Natural killer cell (primary cell): ENCODE measurements at regions not wholly inside any gene's neighbourhood (a gene's known extent, or its start where the extent isn't known, plus 50 kb on each side); places are given as distances from the start of the nearest gene placed in this dataset.
A peak's percentile ranks its signal among the peaks of the same experiment; 100 is the strongest.

Source experiments
- ATAC-seq, 3 donors: fragments of 150-1000 bp in 2 of 3; fragments of 200-7000 bp in 1 of 3; cut with Tn5 transposase; 1 replicate in 1 of 3; 2 replicates in 2 of 3; pipeline ENCODE4 v1.10.0; 2021; ENCODE audit warnings: mild to moderate bottlenecking in 2 of 3, moderate library complexity in 2 of 3
- DNase-seq, 2 donors: peaks; one replicate each; pipeline versions ENCODE4 v3.0.0 to v3.0.0-alpha.2; 2013 to 2021; ENCODE audit warnings: mixed read lengths in 1 of 2
- H3K27ac ChIP-seq: one replicate; pipeline ENCODE4 v1.5.1; 2013; ENCODE audit warnings: mild to moderate bottlenecking, low read length
- H3K27me3 ChIP-seq: one replicate; pipeline ENCODE4 v1.6.1; 2013; ENCODE audit warnings: low read length; ENCODE audit not compliant: control insufficient read depth, insufficient read depth
- H3K36me3 ChIP-seq: one replicate; pipeline ENCODE4 v1.6.1; 2013; ENCODE audit warnings: low read length; ENCODE audit not compliant: control insufficient read depth, insufficient read depth
- H3K4me1 ChIP-seq: one replicate; pipeline ENCODE4 v1.6.1; 2013; ENCODE audit warnings: low read length; ENCODE audit not compliant: control insufficient read depth, insufficient read depth
- H3K4me3 ChIP-seq: one replicate; pipeline ENCODE4 v1.5.1; 2013; ENCODE audit warnings: low read length
- H3K9me3 ChIP-seq: one replicate; pipeline ENCODE4 v1.6.1; 2013; ENCODE audit warnings: low read length; ENCODE audit not compliant: control insufficient read depth, insufficient read depth
- H3K27ac Mint-ChIP-seq, 2 donors: one replicate each; pipeline ENCODE4 v1.8.0; 2022; ENCODE audit warnings: mild to moderate bottlenecking in 2 of 2, mixed read lengths in 2 of 2, moderate library complexity in 1 of 2
- H3K27me3 Mint-ChIP-seq, 2 donors: one replicate each; pipeline ENCODE4 v1.8.0; 2022; ENCODE audit warnings: low read depth in 2 of 2, mixed read lengths in 2 of 2
- H3K36me3 Mint-ChIP-seq: one replicate; pipeline ENCODE4 v1.8.0; 2022; ENCODE audit warnings: mixed read lengths
- H3K4me1 Mint-ChIP-seq, 2 donors: one replicate each; pipeline ENCODE4 v1.8.0; 2022; ENCODE audit warnings: mixed read lengths in 2 of 2
- H3K4me3 Mint-ChIP-seq: one replicate; pipeline ENCODE4 v1.8.0; 2022; ENCODE audit warnings: mild to moderate bottlenecking, moderate library complexity, mixed read lengths
- H3K9me3 Mint-ChIP-seq, 2 donors: one replicate each; pipeline ENCODE4 v1.8.0; 2022; ENCODE audit warnings: mixed read lengths in 2 of 2
- WGBS: methylation state at CpG from one replicate; pipeline ENCODE4 v1.1.7; 2013; ENCODE audit warnings: missing lambda C conversion rate; ENCODE audit not compliant: insufficient coverage; 5-methylcytosine and 5-hydroxymethylcytosine counted together
- intact Hi-C: fragments of 100-400 bp; cut with micrococcal nuclease; formaldehyde crosslinking; loops from one replicate; pipeline ENCODE4 v1.14.2; 2022
- TF ChIP-seq, protein P1 (sequence below): fragments of 200-600 bp; IDR thresholded peaks from one replicate; pipeline ENCODE4 v1.8.0; 2022; ENCODE audit warnings: antibody characterized with exemption

DNA sequence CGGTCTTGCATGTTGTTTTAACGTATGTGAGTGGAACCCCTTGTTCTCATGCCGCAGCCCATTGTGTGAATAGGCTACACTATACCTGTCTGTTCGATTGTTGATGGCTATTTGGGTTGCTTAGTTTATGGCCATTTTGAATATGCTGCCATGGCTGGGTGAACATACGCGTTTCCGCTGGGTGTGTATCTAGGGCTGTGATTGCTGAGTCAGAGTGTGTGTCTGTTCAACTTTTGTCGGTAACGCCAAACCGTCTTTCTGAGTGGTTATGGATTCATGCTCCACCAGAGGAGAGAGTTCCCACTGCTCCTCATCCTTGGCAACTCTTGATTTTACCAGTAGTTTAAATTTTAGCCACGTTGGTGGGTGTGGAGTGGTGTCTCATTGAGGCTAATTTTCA lies 77.0 kb downstream of the METRNL start:
- Mint-ChIP-seq H3K36me3 (no peaks in the 10 kb centered on the region), H3K27me3 (peaks cover 12 to 24% of the 10 kb centered on the region in 2 donors), H3K4me1 (peaks cover 0 to 22% of the 10 kb centered on the region in 2 donors), H3K4me3 (no peak overlapping the region), H3K9me3 (no peaks in the 10 kb centered on the region), H3K27ac (peak overlapping the region in 1 of 2 donors; percentile 70)
- H3K27ac ChIP-seq, result no peak overlapping the region
- H3K4me3 ChIP-seq, result no peak overlapping the region
- DNase-seq (no peak), ATAC-seq (no peak)
- TF ChIP-seq, protein P1, sequence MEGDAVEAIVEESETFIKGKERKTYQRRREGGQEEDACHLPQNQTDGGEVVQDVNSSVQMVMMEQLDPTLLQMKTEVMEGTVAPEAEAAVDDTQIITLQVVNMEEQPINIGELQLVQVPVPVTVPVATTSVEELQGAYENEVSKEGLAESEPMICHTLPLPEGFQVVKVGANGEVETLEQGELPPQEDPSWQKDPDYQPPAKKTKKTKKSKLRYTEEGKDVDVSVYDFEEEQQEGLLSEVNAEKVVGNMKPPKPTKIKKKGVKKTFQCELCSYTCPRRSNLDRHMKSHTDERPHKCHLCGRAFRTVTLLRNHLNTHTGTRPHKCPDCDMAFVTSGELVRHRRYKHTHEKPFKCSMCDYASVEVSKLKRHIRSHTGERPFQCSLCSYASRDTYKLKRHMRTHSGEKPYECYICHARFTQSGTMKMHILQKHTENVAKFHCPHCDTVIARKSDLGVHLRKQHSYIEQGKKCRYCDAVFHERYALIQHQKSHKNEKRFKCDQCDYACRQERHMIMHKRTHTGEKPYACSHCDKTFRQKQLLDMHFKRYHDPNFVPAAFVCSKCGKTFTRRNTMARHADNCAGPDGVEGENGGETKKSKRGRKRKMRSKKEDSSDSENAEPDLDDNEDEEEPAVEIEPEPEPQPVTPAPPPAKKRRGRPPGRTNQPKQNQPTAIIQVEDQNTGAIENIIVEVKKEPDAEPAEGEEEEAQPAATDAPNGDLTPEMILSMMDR, result no peak
- intact Hi-C loops, result no loop called here
- 98% methylated on average over 10 of the region's 11 CpGs for WGBS
- peaks cover 23% of the 10 kb centered on the region for H3K4me1 ChIP-seq
- H3K9me3 ChIP-seq, result no peaks in the 10 kb centered on the region
- H3K27me3 ChIP-seq, result no peaks in the 10 kb centered on the region
- no peaks in the 10 kb centered on the region for H3K36me3 ChIP-seq

DNA sequence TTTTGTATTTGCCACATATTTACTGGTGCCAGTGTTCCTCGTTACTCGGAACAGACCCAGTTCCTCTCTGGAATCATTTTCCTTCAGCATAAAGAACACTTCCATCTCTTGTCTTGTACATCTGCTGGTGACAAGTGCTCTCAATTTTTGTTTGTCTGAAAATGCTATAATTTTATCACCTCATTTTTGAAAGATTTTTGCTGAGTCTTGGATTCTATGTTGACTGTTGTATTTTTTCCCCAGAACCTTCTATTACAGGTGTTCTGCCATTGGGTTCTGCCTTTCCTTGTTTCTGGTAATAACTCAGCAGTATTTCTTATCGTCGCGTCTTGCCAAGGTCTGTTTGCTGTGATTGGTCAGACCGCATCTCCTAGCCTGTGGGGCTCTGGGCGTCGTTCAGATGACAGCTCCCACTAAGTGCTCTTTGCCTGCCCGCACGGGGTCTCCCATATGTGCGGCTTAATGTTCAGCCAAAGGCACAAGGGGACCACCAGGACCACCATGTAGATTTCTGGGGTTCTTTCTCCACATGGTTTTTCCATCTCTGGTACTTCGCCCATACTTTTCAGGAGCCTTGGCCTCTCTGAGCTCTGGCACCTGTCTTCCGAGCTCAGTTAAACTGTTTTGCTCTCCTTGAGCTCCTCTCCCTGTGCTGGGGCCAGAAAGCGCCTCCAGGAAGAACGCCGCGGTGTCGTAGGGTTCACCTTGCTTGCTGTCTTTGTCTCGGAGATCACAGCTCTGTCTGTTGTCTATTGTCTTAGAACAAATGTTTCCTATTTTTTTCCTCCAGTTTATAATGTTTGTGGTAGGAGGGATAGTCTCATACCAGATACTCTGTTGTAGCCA lies 80.0 kb downstream of the METRNL start:
- DNase-seq, result peak in 1 of 2 donors; percentile 4
- peaks cover 21 to 29% of the 10 kb centered on the region in 2 donors for H3K27me3 Mint-ChIP-seq
- H3K9me3 ChIP-seq, result no peaks in the 10 kb centered on the region

DNA sequence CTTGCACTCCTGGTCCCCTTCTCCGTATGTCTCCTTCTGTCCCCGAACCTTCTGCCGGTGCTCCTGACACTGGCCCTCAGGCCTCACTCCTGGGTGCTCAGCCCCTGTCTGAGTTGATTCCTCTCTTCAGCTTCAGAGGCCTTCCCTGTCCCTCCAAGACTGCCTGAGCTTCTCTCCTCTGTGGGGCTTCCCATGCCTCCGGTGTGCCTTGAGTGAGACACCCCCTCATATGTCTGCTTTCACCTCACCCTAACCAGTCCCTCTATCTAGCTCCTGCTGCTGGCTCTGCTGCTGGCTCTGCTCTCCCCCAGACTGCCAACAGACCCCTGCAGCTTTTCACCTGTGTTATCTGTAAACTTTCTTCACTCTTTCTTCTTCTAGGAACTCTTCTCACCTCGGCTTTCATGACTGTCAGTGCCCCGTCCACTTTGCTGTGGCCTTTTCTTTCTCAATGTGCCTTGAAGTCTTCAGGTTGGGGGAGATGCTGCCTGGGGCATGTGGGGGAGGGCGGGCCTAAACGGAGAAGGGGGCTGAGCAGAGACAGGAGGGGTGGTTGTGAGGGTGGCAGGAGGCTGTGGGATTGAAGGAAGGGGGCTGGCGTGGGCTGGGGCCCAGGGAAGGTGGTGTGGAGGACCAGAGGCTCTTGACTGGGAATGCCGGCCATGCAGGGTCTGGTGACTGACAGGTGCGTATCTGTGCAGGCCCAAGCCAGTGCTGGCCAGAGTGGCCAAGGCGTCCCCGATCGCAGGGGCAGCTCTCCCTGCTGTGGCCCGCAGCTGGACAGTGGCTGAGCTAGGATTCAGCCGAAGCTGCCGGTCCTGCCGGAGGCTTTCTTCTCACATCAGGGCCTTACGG lies 81.3 kb downstream of the METRNL start:
- intact Hi-C loops, result no loop called here
- H3K4me3 Mint-ChIP-seq, result no peak overlapping the region

More for the DNA sequence above, 80.0 kb downstream of the METRNL start:
- no peak overlapping the region for H3K27ac ChIP-seq
- intact Hi-C loops, result no loop called here
- TF ChIP-seq, protein P1, result no peak
- ATAC-seq, result no peak
- Mint-ChIP-seq H3K36me3 (no peaks in the 10 kb centered on the region), H3K27ac (no peak overlapping the region), H3K4me1 (peaks cover 0 to 22% of the 10 kb centered on the region in 2 donors), H3K9me3 (no peaks in the 10 kb centered on the region), H3K4me3 (no peak overlapping the region)
- H3K36me3 ChIP-seq, result no peaks in the 10 kb centered on the region
- no peak overlapping the region for H3K4me3 ChIP-seq
- H3K4me1 ChIP-seq, result peaks cover 8% of the 10 kb centered on the region
- 94% methylated on average over 17 of the region's 19 CpGs for WGBS
- peaks cover 3% of the 10 kb centered on the region for H3K27me3 ChIP-seq

More for the DNA sequence above, 81.3 kb downstream of the METRNL start:
- Histone ChIP-seq H3K27ac (no peak overlapping the region), H3K36me3 (no peaks in the 10 kb centered on the region), H3K27me3 (peaks cover 3% of the 10 kb centered on the region), H3K4me3 (no peak overlapping the region), H3K4me1 (no peaks in the 10 kb centered on the region), H3K9me3 (no peaks in the 10 kb centered on the region)
- TF ChIP-seq, protein P1, result no peak
- H3K27ac Mint-ChIP-seq, result peak overlapping the region in 1 of 2 donors; percentile 30
- ATAC-seq (no peak), DNase-seq (peak in 1 of 2 donors; percentile 10)
- 91% methylated on average over 19 of the region's 19 CpGs for WGBS
- no peaks in the 10 kb centered on the region for H3K9me3 Mint-ChIP-seq
- no peaks in the 10 kb centered on the region for H3K36me3 Mint-ChIP-seq
- H3K27me3 Mint-ChIP-seq, result peaks cover 20 to 30% of the 10 kb centered on the region in 2 donors
- peaks cover 0 to 13% of the 10 kb centered on the region in 2 donors for H3K4me1 Mint-ChIP-seq
